Mesothelial cell of epicardium (in vitro differentiated cells): ENCODE measurements at regions not wholly inside any gene's neighbourhood (a gene's known extent, or its start where the extent isn't known, plus 50 kb on each side); places are given as distances from the start of the nearest gene placed in this dataset.

Experiments used
- DNase-seq, 2 experiments: peaks; one replicate each; pipeline ENCODE4 v3.0.0; 2021; ENCODE audit warnings: low spot score in 2 of 2; ENCODE audit not compliant: unreplicated experiment in 2 of 2
- H3K27ac Mint-ChIP-seq: 2 replicates; pipeline ENCODE4 v1.8.0; 2021; ENCODE audit warnings: mixed read lengths
- H3K27me3 Mint-ChIP-seq: 2 replicates; pipeline ENCODE4 v1.8.0; 2021; ENCODE audit warnings: low read depth, mixed read lengths
- H3K36me3 Mint-ChIP-seq: 2 replicates; pipeline ENCODE4 v1.8.0; 2021; ENCODE audit warnings: mixed read lengths
- H3K4me1 Mint-ChIP-seq: 2 replicates; pipeline ENCODE4 v1.8.0; 2021; ENCODE audit warnings: mixed read lengths
- H3K4me3 Mint-ChIP-seq: 2 replicates; pipeline ENCODE4 v1.8.0; 2021; ENCODE audit warnings: mild to moderate bottlenecking, moderate library complexity, mixed read lengths
- H3K9me3 Mint-ChIP-seq: 2 replicates; pipeline ENCODE4 v1.8.0; 2021; ENCODE audit warnings: mixed read lengths
- TF ChIP-seq, protein P1 (sequence below): fragments of 200-600 bp; sonication (generic); IDR thresholded peaks from one replicate; pipeline ENCODE4 v1.5.0; 2021; ENCODE audit warnings: antibody characterized with exemption; ENCODE audit not compliant: unreplicated experiment

DNA sequence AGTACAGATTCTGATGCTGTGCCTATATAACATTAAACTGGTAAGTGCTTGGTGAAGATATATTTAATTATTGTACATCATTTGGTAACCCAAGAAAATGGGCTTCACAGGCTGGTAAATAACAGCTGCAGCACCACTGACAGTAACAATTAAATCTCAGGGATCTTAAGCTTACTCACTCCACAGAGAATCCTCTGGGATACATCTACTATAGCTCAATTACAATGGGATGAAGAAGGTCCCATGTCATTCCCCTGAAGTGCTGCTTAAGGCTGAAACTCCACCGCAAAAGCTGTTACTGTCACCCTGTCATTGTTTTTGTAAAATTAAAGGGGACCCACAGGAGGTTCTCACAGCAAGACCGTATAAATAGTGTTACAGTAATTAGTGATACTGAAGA is 153.0 kb downstream of the IMPG2 start:
- peaks cover 4% of the 10 kb centered on the region for H3K9me3 Mint-ChIP-seq
- no peak for DNase-seq
- TF ChIP-seq, protein P1, sequence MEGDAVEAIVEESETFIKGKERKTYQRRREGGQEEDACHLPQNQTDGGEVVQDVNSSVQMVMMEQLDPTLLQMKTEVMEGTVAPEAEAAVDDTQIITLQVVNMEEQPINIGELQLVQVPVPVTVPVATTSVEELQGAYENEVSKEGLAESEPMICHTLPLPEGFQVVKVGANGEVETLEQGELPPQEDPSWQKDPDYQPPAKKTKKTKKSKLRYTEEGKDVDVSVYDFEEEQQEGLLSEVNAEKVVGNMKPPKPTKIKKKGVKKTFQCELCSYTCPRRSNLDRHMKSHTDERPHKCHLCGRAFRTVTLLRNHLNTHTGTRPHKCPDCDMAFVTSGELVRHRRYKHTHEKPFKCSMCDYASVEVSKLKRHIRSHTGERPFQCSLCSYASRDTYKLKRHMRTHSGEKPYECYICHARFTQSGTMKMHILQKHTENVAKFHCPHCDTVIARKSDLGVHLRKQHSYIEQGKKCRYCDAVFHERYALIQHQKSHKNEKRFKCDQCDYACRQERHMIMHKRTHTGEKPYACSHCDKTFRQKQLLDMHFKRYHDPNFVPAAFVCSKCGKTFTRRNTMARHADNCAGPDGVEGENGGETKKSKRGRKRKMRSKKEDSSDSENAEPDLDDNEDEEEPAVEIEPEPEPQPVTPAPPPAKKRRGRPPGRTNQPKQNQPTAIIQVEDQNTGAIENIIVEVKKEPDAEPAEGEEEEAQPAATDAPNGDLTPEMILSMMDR = no peak
- H3K4me3 Mint-ChIP-seq = no peak overlapping the region
- H3K27me3 Mint-ChIP-seq = peaks cover 17% of the 10 kb centered on the region
- H3K27ac Mint-ChIP-seq = no peak overlapping the region
- peaks cover 15% of the 10 kb centered on the region for H3K4me1 Mint-ChIP-seq
- H3K36me3 Mint-ChIP-seq = no peaks in the 10 kb centered on the region

DNA sequence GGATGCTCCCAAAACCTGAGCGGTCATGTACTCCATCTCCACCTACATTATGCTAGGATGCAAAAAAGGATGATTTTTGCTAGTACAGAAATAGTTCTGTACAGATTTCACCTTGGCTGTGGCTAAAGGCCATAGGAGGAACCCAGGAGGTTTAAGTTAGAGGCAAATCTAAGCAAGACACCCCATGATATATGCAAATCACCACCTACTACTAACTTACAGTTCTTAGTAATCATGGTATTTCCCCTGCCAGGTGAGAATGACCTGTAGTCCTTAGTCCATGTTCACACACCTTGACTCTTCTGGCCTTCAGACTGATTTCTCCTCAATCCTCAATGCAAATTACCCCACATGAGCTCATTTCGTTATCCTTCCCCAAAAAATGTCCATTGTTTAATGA is 154.2 kb downstream of the IMPG2 start:
- Mint-ChIP-seq H3K27me3 (peaks cover 26% of the 10 kb centered on the region), H3K4me1 (peaks cover 15% of the 10 kb centered on the region), H3K36me3 (no peaks in the 10 kb centered on the region), H3K4me3 (no peak overlapping the region), H3K9me3 (peaks cover 4% of the 10 kb centered on the region), H3K27ac (no peak overlapping the region)
- DNase-seq = no peak
- TF ChIP-seq, protein P1 = no peak

DNA sequence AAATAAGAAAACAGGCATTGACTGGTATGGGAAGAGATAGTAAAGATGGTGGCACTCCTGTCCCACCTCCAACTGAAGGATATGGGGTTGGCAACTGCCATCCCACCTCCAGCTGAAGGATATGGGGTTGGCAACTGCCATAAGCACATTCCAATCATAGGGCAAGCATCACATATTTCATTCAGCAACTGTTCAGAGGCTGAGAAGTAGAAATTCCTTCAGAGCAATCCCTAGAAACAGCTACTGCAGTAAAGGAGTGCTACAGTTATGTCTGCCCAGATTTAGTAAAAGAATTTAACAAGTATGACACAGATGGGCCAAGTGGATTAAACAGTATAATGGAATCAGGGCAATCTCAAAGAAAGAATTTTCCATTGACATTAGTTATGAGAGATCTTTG is 156.8 kb downstream of the IMPG2 start:
- Mint-ChIP-seq H3K9me3 (no peaks in the 10 kb centered on the region), H3K27me3 (peaks cover 28% of the 10 kb centered on the region), H3K4me1 (peaks cover 13% of the 10 kb centered on the region), H3K4me3 (no peak overlapping the region), H3K27ac (no peak overlapping the region), H3K36me3 (no peaks in the 10 kb centered on the region)
- TF ChIP-seq, protein P1 = no peak
- DNase-seq = no peak

DNA sequence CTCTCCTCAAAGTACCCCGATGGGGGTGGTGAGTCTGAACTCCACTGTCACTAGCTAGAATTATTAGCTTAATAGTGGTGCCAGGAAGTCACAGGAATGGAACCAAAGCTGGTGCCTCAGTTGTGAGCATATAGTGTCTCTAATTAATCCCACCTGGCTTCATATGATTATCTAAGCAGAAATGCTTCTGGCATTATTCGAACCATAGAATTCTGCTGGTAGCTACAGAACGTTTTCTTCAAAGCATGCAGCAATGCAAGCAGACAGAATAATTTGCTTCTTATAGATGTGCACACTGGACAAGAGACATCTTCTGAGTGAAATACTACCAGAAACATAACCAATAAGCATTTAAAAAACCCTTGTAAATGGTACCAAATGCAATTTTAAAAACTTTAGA is 160.9 kb downstream of the IMPG2 start:
- no peak for DNase-seq
- TF ChIP-seq, protein P1 = no peak
- Mint-ChIP-seq H3K27ac (no peak overlapping the region), H3K36me3 (no peaks in the 10 kb centered on the region), H3K4me1 (peaks cover 9% of the 10 kb centered on the region), H3K9me3 (no peaks in the 10 kb centered on the region), H3K4me3 (no peak overlapping the region), H3K27me3 (peaks cover 27% of the 10 kb centered on the region)

DNA sequence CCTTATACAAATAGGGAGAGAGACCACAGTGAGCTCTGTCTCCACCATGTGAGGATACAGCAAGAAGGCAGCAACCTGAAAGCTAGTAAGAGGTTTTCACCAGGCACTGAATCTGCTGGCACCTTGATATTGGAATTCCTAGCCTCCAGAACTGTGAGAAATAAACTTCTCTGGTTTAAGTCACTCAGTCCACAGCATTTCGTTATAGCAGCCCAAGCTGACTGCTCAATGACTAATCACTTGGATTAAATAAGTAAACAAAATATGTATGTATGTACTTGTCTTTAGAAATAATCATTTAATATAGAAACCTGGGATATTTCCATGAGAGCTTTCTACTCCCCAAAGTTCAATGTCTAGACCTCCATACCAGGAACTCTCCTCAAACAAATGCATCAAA is 162.0 kb downstream of the IMPG2 start:
- Mint-ChIP-seq H3K27me3 (peaks cover 27% of the 10 kb centered on the region), H3K36me3 (no peaks in the 10 kb centered on the region), H3K4me3 (no peak overlapping the region), H3K27ac (no peak overlapping the region), H3K9me3 (no peaks in the 10 kb centered on the region), H3K4me1 (no peaks in the 10 kb centered on the region)
- DNase-seq = no peak
- TF ChIP-seq, protein P1 = no peak

DNA sequence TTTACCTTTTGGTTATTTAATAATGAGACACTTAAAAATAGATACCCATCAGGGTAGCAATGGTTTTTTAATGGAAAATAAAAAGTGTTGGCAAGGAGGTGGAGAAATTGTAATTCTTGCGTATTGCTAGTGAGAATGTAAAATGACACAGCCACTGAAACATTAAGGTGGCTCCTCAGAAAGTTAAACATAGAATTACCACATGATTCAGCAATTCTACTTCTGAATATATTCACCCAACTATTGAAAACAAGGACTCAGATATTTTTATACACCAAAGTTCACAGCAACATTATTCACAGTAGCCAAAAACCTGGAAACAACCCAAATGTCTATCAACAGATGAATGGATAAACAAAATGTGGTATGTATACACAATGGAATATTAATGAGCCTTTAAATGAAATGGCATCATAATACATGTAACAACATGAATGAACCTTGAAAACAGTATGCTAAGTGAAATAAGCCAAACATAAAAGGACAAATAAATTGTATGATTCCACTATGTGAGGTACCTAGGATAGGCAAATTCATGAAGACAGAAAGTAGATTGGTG is 163.5 kb downstream of the IMPG2 start:
- H3K4me1 Mint-ChIP-seq = no peaks in the 10 kb centered on the region
- DNase-seq = no peak
- TF ChIP-seq, protein P1 = no peak
- H3K27ac Mint-ChIP-seq = no peak overlapping the region
- H3K27me3 Mint-ChIP-seq = peaks cover 21% of the 10 kb centered on the region
- H3K4me3 Mint-ChIP-seq = no peak overlapping the region
- no peaks in the 10 kb centered on the region for H3K9me3 Mint-ChIP-seq
- H3K36me3 Mint-ChIP-seq = no peaks in the 10 kb centered on the region
